Thoracic aorta (tissue), 2 donors: ENCODE measurements at regions not wholly inside any gene's neighbourhood (a gene's known extent, or its start where the extent isn't known, plus 50 kb on each side); places are given as distances from the start of the nearest gene placed in this dataset.

ENCODE experiments used
- ATAC-seq: fragments of 150-250 bp; one replicate; pipeline ENCODE4 v1.8.0; 2017; ENCODE audit warnings: low read depth; ENCODE audit not compliant: insufficient number of reproducible peaks, low FRiP score
- DNase-seq: peaks from one replicate; pipeline ENCODE4 v3.0.0-alpha.2; 2020; ENCODE audit warnings: low spot score
- H3K27ac ChIP-seq, 2 donors: fragments of 200-600 bp; sonication (generic); 1 replicate in 1 of 2; 2 replicates in 1 of 2; pipeline ENCODE4 v1.5.1; 2016; ENCODE audit warnings: mild to moderate bottlenecking in 2 of 2, moderate library complexity in 2 of 2
- H3K27me3 ChIP-seq: fragments of 200-600 bp; sonication (generic); replicated peaks from 2 replicates; pipeline ENCODE4 v1.6.0; 2016; ENCODE audit warnings: mild to moderate bottlenecking; ENCODE audit not compliant: insufficient read depth
- H3K36me3 ChIP-seq: fragments of 200-600 bp; sonication (generic); one replicate; pipeline ENCODE4 v1.5.1; 2016
- H3K4me1 ChIP-seq, 2 donors: fragments of 200-600 bp; sonication (generic); 1 replicate in 1 of 2; 2 replicates in 1 of 2; pipeline versions ENCODE4 v1.5.1 to v1.6.0; 2016; ENCODE audit warnings: low read depth in 2 of 2, mild to moderate bottlenecking in 1 of 2; ENCODE audit not compliant: control insufficient read depth in 1 of 2
- H3K4me3 ChIP-seq: fragments of 200-600 bp; sonication (generic); 2 replicates; pipeline ENCODE4 v1.5.1; 2016; ENCODE audit warnings: mild to moderate bottlenecking
- H3K9me3 ChIP-seq: fragments of 200-600 bp; sonication (generic); 2 replicates; pipeline ENCODE4 v1.5.1; 2016
- TF ChIP-seq, protein P1 (sequence below): fragments of 200-600 bp; sonication (generic); IDR thresholded peaks from one replicate; pipeline ENCODE4 v1.5.1; 2019; ENCODE audit warnings: antibody characterized with exemption

DNA sequence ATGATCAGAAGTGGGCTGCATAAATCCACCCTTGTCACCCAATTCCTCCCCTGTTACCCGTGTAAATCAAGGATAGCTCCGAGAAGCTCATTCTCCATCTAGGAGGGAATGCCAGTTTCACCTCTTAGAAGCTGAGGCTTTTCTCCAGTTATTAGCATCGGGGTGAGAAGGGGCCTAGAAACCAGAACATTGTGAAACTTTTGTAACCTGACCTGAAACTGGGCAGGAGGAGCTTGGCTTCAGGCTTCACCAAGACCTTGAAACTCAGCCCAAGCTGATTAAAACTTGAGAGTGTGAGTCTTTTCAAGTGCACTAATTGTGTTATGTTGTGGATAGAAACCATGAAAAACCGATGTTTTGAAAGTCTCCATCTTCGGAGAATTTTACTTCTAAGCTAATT lies 103.1 kb downstream of the BMP2 start:
- Histone ChIP-seq H3K27me3 (no peaks in the 10 kb centered on the region), H3K9me3 (no peaks in the 10 kb centered on the region), H3K36me3 (no peaks in the 10 kb centered on the region), H3K4me3 (no peak overlapping the region), H3K27ac (no peak overlapping the region), H3K4me1 (no peaks in the 10 kb centered on the region)
- DNase-seq = no peak
- ATAC-seq = no peak
- TF ChIP-seq, protein P1, sequence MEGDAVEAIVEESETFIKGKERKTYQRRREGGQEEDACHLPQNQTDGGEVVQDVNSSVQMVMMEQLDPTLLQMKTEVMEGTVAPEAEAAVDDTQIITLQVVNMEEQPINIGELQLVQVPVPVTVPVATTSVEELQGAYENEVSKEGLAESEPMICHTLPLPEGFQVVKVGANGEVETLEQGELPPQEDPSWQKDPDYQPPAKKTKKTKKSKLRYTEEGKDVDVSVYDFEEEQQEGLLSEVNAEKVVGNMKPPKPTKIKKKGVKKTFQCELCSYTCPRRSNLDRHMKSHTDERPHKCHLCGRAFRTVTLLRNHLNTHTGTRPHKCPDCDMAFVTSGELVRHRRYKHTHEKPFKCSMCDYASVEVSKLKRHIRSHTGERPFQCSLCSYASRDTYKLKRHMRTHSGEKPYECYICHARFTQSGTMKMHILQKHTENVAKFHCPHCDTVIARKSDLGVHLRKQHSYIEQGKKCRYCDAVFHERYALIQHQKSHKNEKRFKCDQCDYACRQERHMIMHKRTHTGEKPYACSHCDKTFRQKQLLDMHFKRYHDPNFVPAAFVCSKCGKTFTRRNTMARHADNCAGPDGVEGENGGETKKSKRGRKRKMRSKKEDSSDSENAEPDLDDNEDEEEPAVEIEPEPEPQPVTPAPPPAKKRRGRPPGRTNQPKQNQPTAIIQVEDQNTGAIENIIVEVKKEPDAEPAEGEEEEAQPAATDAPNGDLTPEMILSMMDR = no peak

DNA sequence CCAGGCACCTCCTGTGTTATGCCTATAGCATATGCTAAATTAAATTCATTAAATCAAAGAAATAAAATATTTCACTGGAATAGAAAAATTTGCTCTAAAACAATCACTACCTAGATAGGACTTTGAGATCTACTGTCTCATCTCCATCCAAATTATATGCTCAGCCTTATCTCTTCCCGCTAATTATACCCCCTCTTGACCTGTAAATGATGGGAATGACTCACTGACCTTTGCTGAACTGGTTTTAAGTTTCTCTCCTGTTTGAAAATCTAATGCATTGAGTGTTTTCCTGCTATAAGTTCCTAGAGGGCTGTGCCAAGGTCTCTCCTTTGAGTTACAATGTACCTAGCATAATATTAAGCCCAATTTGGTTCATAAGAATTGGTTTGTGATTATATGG lies 110.1 kb downstream of the BMP2 start:
- no peak overlapping the region for H3K27ac ChIP-seq
- ATAC-seq (no peak), DNase-seq (no peak)
- H3K4me3 ChIP-seq = no peak overlapping the region
- TF ChIP-seq, protein P1 = no peak
- H3K4me1 ChIP-seq = no peaks in the 10 kb centered on the region
- H3K36me3 ChIP-seq = no peaks in the 10 kb centered on the region
- H3K27me3 ChIP-seq = no peaks in the 10 kb centered on the region
- no peaks in the 10 kb centered on the region for H3K9me3 ChIP-seq

DNA sequence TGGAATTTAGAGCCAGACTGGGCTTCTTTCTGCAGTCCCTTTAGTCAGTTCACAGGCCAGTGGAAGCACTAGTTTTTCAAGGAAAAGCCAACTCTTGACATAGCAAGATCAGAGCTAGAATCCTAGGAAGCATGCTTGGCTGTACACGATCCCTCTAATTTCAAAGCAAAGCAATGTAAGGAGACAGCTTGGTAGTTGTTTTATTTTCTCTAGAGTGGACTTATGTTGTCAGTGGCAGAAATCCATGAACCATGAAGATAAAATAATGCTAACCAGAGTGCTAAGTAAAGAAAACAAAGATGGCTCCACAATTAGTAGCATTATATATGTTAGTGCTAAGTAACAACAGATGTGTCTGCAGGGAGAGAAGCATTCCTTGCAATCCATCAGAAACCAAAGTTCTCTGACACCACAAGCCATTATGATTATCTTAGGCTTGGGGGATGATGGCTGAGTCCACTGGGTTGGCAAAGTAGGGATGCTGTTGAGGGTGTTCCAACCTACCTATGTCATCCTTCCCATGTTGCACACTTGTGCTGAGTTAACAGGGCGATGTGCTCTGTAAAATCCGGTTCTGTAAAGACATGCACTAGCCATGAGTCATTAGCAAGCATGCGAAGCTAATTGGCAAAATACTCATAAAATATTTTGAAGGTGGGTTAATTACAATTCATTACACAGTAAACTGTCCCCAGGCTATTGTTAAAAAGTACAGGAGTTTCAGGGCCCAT lies 115.2 kb downstream of the BMP2 start:
- no peaks in the 10 kb centered on the region for H3K9me3 ChIP-seq
- H3K4me3 ChIP-seq = no peak overlapping the region
- H3K4me1 ChIP-seq = no peaks in the 10 kb centered on the region
- no peak for DNase-seq
- H3K36me3 ChIP-seq = no peaks in the 10 kb centered on the region
- TF ChIP-seq, protein P1 = no peak
- H3K27me3 ChIP-seq = no peaks in the 10 kb centered on the region
- ATAC-seq = no peak
- H3K27ac ChIP-seq = no peak overlapping the region

DNA sequence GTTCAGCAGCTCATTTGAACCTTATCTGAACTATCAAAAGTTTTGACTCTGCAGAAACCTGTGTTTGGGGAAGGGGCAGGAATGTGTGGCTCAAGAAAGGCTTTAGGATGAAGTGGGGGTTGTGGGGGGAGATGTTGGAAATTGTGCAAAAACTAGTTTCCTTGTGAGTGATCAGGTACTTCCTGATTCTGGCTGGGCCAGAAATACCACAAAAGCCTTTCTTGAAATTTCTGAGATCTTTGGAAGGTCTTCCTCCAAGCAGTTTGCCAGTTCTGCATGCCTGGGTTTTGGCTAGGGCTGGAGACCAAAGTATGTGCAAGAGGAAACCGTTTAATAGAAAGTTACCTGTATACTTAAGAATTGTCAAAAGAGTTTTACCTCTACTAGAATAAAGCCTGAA lies 116.6 kb downstream of the BMP2 start:
- TF ChIP-seq, protein P1 = no peak
- H3K4me1 ChIP-seq = no peaks in the 10 kb centered on the region
- no peaks in the 10 kb centered on the region for H3K27me3 ChIP-seq
- ATAC-seq (no peak), DNase-seq (no peak)
- H3K36me3 ChIP-seq = no peaks in the 10 kb centered on the region
- H3K4me3 ChIP-seq = no peak overlapping the region
- no peaks in the 10 kb centered on the region for H3K9me3 ChIP-seq
- H3K27ac ChIP-seq = no peak overlapping the region

DNA sequence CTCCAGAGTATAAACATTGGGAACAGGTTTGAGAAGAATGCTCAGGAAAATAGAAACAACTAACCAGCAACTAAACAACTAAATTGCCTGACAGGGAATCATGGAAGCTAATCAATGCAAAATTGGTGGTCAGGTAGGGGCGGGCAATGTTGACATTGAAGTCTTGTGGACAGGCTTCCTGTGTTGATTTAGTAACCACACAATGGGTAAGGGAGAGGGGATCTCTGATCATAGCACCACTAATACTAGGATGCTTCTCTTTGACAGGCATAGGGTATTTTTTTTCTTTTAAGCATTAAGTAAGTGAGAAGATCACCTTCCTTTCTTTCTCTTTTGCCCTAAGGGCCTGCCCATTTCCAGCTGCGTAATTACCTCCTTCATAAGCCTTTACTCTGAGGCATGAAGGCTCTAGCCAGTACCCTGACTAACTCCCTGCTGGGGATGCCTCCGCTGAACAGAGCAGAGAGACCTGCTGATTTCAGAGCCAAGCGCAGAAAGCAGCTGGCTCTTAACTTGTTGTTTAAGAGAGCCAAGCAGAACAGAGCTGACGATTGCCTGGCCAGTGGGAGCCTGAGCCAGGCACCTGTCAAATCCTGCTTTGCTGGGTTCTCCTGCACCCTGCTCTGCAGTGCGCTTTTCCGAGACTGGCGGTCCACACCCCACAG lies 118.7 kb downstream of the BMP2 start:
- Histone ChIP-seq H3K36me3 (no peaks in the 10 kb centered on the region), H3K4me1 (no peaks in the 10 kb centered on the region), H3K9me3 (no peaks in the 10 kb centered on the region), H3K27me3 (no peaks in the 10 kb centered on the region), H3K27ac (no peak overlapping the region), H3K4me3 (no peak overlapping the region)
- DNase-seq (no peak), ATAC-seq (no peak)
- TF ChIP-seq, protein P1 = no peak
